Keratinocyte (primary cell): ENCODE measurements at regions not wholly inside any gene's neighbourhood (a gene's known extent, or its start where the extent isn't known, plus 50 kb on each side); places are given as distances from the start of the nearest gene placed in this dataset.

ENCODE experiments used
- DNase-seq: peaks from one replicate; pipeline ENCODE4 v3.0.0-alpha.2; 2011; ENCODE audit warnings: low read depth, missing footprints, low spot score
- FAIRE-seq: peaks from 2 replicates; lab custom pipeline; 2011; peaks lifted over from hg19 to GRCh38; lab: Jason Lieb, UNC
- H2AFZ ChIP-seq: 2 replicates; pipeline ENCODE4 v1.6.0; 2012; ENCODE audit warnings: low read length, control low read depth, inconsistent platforms; ENCODE audit not compliant: control insufficient read depth
- H3K27ac ChIP-seq: 2 replicates; pipeline ENCODE4 v1.5.1; 2011; ENCODE audit warnings: low read length; ENCODE audit not compliant: control insufficient read depth, insufficient read depth
- H3K27me3 ChIP-seq: 3 replicates; pipeline ENCODE4 v1.6.0; 2011; ENCODE audit warnings: low read length; ENCODE audit not compliant: control insufficient read depth, insufficient read depth; ENCODE audit errors: extremely low read depth
- H3K36me3 ChIP-seq, 2 experiments: 2 replicates in 1 of 2; 3 replicates in 1 of 2; pipeline ENCODE4 v1.5.1; 2011; ENCODE audit warnings: low read length in 2 of 2, mild to moderate bottlenecking in 1 of 2; ENCODE audit not compliant: control insufficient read depth in 2 of 2, insufficient read depth in 2 of 2; ENCODE audit errors: extremely low read depth in 1 of 2
- H3K4me1 ChIP-seq: 3 replicates; pipeline ENCODE4 v1.5.1; 2011; ENCODE audit warnings: low read length; ENCODE audit not compliant: control insufficient read depth, insufficient read depth; ENCODE audit errors: extremely low read depth
- H3K4me2 ChIP-seq: 3 replicates; pipeline ENCODE4 v1.6.0; 2011; ENCODE audit warnings: low read depth, low read length; ENCODE audit not compliant: control insufficient read depth, insufficient read depth; ENCODE audit errors: extremely low read depth
- H3K4me3 ChIP-seq, 3 experiments: fragments of 200-600 bp in 1 of 3; sonication (generic) in 1 of 3; 2 replicates in 2 of 3; 3 replicates in 1 of 3; pipeline ENCODE4 v1.5.1; 2011 to 2016; ENCODE audit warnings: low read length in 3 of 3, mild to moderate bottlenecking in 3 of 3, control low read depth in 2 of 3, inconsistent platforms in 1 of 3, low read depth in 1 of 3, mixed read lengths in 1 of 3, mixed run types in 1 of 3, moderate library complexity in 1 of 3; ENCODE audit not compliant: control insufficient read depth in 2 of 3, insufficient read depth in 2 of 3; ENCODE audit errors: extremely low read depth in 1 of 3
- H3K79me2 ChIP-seq: 2 replicates; pipeline ENCODE4 v1.6.0; 2012; ENCODE audit warnings: low read length; ENCODE audit not compliant: control insufficient read depth, insufficient read depth
- H3K9ac ChIP-seq: 3 replicates; pipeline ENCODE4 v1.6.0; 2011; ENCODE audit warnings: low read length; ENCODE audit not compliant: control insufficient read depth, insufficient read depth; ENCODE audit errors: extremely low read depth
- H3K9me1 ChIP-seq: 3 replicates; pipeline ENCODE4 v1.6.0; 2011; ENCODE audit warnings: low read length; ENCODE audit not compliant: control insufficient read depth, insufficient read depth; ENCODE audit errors: extremely low read depth
- H3K9me3 ChIP-seq: 2 replicates; pipeline ENCODE4 v1.5.1; 2012; ENCODE audit warnings: low read depth, low read length; ENCODE audit not compliant: control insufficient read depth
- H4K20me1 ChIP-seq: 3 replicates; pipeline ENCODE4 v1.6.0; 2011; ENCODE audit warnings: low read length; ENCODE audit not compliant: control insufficient read depth, insufficient read depth; ENCODE audit errors: extremely low read depth
- CTCF ChIP-seq, 3 experiments: IDR thresholded peaks in 1 of 3; conservative IDR thresholded peaks in 1 of 3; optimal IDR thresholded peaks in 1 of 3; 2 replicates in 2 of 3; 3 replicates in 1 of 3; pipeline versions ENCODE3 to v1.5.1; 2011; ENCODE audit warnings: low read length in 3 of 3, mild to moderate bottlenecking in 3 of 3, moderate library complexity in 2 of 3, control low read depth in 1 of 3, inconsistent platforms in 1 of 3; ENCODE audit not compliant: insufficient read depth in 2 of 3; ENCODE audit errors: extremely low read depth in 1 of 3
- EZH2 ChIP-seq: IDR thresholded peaks from one replicate; pipeline ENCODE4 v1.6.1; 2012; ENCODE audit warnings: inconsistent platforms, mild to moderate bottlenecking, low read length, moderate library complexity
- dilution Hi-C: fragments of 300-500 bp; cut with MboI; formaldehyde crosslinking; loops from one replicate; pipeline ENCODE4 v1.7.0; 2020; ENCODE audit warnings: low sequenced_read_pairs; ENCODE audit not compliant: extremely low pct_ligation_motif_present

GRCh38 chr14:38553586-38553985 is 297.7 kb upstream of the CLEC14A start:
- H3K9me3 ChIP-seq: no peaks in the 10 kb centered on the region
- no peak for DNase-seq
- H3K4me2 ChIP-seq: no peak overlapping the region
- H3K9me1 ChIP-seq: no peaks in the 10 kb centered on the region
- H3K4me1 ChIP-seq: no peaks in the 10 kb centered on the region
- H3K27me3 ChIP-seq: no peaks in the 10 kb centered on the region
- H3K79me2 ChIP-seq: no peaks in the 10 kb centered on the region
- no peaks in the 10 kb centered on the region for H4K20me1 ChIP-seq
- no peak overlapping the region for H3K27ac ChIP-seq
- no peak for FAIRE-seq
- TF ChIP-seq EZH2 (no peak), CTCF (optimal IDR thresholded peaks at IDR 0.05 in 1 of 3, IDR thresholded peaks at IDR 0.05 in 1 of 3, conservative IDR thresholded peaks at IDR 0.05 in 1 of 3; ENCODE audit: extremely low read depth in 1 of 3, insufficient read depth in 2 of 3, low read length in 3 of 3) (no peak)
- H2AFZ ChIP-seq: no peak overlapping the region
- H3K4me3 ChIP-seq: no peak overlapping the region
- no peak overlapping the region for H3K9ac ChIP-seq
- H3K36me3 ChIP-seq: no peaks in the 10 kb centered on the region
- dilution Hi-C loops: no loop called here

DNA sequence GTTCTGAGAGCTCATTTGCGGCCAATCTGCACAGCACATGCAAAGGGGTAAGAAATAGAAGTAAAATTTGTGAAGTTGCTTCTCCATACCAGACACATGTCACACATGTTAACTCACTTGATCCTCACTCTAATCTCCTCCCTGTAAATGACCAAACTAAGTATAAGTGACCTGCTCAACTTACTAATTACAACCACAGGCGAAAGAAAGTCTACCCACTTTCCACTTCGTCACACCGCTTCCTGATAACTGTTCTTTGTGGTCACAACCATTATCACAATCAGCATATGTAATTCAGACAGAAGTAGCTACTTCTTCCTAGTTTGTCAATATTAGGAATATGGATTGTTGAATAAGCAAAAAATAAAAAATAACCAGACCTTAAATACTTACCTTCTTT is 293.7 kb upstream of the CLEC14A start:
- no peaks in the 10 kb centered on the region for H3K9me1 ChIP-seq
- H3K4me3 ChIP-seq: no peak overlapping the region
- H2AFZ ChIP-seq: no peak overlapping the region
- H3K9ac ChIP-seq: no peak overlapping the region
- no peaks in the 10 kb centered on the region for H3K36me3 ChIP-seq
- no peaks in the 10 kb centered on the region for H3K4me1 ChIP-seq
- H3K27me3 ChIP-seq: no peaks in the 10 kb centered on the region
- H4K20me1 ChIP-seq: no peaks in the 10 kb centered on the region
- FAIRE-seq (no peak), DNase-seq (no peak)
- no peaks in the 10 kb centered on the region for H3K9me3 ChIP-seq
- no peak overlapping the region for H3K27ac ChIP-seq
- TF ChIP-seq EZH2: no peak
- TF ChIP-seq CTCF (optimal IDR thresholded peaks at IDR 0.05 in 1 of 3, IDR thresholded peaks at IDR 0.05 in 1 of 3, conservative IDR thresholded peaks at IDR 0.05 in 1 of 3; ENCODE audit: extremely low read depth in 1 of 3, insufficient read depth in 2 of 3, low read length in 3 of 3): no peak
- dilution Hi-C loops: no loop called here
- H3K4me2 ChIP-seq: no peak overlapping the region
- H3K79me2 ChIP-seq: no peaks in the 10 kb centered on the region
